Ramos (cell line): ENCODE measurements at regions not wholly inside any gene's neighbourhood (a gene's known extent, or its start where the extent isn't known, plus 50 kb on each side); places are given as distances from the start of the nearest gene placed in this dataset.

Experiments
- in situ Hi-C: fragments of 300-500 bp; cut with MboI; formaldehyde crosslinking; loops from one replicate; pipeline ENCODE4 v1.14.3; 2022; ENCODE audit warnings: low sequenced_read_pairs; ENCODE audit not compliant: unreplicated experiment

GRCh38 chr13:40193286-40194223, 472.9 kb downstream of the FOXO1 start:
- in situ Hi-C loops: no loop called here

DNA sequence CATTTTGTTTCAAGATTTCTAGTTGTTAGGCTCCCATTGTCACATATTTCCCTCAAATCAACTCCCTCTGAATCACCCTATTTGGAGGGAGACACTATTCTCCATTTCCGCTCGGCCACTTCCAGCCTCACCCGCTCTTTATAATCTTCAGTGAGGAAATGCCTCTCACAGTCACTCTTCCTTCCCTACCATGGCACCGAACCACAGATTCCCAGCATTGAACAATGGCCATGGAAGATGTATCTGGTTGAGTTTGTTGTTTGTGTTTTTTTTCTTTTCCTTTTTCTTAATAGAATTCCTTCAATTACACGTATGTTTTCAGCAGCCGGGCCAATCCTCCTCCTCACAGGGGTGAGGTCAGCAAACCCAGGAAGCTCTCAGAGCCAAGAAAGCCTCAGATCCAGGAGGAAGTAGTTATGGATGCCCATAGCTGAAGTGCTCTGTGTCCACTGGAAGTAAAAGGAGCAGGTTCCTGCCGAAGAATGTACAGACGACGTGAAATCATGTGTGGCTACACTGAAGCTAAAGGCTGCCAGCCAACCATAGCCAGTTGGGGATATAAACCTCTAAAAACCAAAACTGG, 472.1 kb downstream of the FOXO1 start:
- in situ Hi-C loops: no loop called here

- in situ Hi-C loops: no loop called here
Measured at GRCh38 chr13:40197049-40197448, 469.4 kb downstream of the FOXO1 start.

DNA sequence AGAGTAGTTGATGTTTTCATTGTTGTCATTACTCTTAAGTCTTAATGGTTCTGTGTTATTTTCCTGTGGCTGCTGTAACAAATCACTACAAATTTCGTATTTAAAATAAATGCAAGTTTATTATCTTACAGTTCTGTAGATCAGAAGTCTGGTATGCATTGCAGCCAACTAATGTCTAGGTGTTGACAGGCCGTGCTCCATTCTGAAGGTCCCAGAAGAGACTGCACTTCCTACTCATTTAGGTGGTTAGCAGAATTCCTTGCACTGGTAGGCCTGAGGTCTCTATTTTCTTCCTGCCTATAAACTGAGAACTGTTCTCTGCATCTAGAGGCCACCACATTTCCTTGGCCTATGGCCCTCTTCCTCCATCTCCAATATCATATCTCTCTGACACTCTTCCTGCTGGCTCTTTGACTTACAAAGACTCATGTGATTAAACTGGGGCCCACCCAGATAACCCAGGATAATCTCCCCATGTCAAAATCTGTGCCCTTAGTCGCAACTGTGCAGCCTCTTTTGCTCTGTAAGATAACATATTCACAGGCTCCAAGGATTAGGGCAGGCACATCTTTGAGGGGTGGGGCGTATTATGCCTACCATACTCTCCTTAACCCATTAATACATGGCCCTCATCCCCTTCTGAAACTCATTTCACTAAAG, 468.4 kb downstream of the FOXO1 start:
- in situ Hi-C loops: no loop called here

GRCh38 chr13:40200273-40200978, 466.0 kb downstream of the FOXO1 start:
- in situ Hi-C loops: no loop called here

DNA sequence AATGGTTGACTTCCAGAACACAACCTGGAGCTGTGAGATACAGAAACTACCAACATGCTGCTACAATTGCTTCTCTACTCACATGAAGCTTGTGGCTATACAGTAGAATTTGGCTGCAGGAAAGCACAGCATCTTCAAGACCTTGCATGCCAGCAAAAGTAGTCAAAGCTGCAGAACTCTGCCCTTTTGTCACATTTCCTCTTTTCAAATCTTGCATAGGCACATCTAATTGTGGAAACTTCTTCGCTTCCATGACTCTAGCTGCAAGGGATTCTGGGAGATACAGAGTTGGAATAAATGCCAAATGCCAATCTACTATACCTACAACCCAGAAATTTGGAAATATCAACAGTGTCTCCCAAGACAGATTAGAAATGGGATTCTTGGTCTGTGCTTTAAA, 462.2 kb downstream of the FOXO1 start:
- in situ Hi-C loops: no loop called here

GRCh38 chr13:40205771-40206240, 460.6 kb downstream of the FOXO1 start:
- in situ Hi-C loops: no loop called here

DNA sequence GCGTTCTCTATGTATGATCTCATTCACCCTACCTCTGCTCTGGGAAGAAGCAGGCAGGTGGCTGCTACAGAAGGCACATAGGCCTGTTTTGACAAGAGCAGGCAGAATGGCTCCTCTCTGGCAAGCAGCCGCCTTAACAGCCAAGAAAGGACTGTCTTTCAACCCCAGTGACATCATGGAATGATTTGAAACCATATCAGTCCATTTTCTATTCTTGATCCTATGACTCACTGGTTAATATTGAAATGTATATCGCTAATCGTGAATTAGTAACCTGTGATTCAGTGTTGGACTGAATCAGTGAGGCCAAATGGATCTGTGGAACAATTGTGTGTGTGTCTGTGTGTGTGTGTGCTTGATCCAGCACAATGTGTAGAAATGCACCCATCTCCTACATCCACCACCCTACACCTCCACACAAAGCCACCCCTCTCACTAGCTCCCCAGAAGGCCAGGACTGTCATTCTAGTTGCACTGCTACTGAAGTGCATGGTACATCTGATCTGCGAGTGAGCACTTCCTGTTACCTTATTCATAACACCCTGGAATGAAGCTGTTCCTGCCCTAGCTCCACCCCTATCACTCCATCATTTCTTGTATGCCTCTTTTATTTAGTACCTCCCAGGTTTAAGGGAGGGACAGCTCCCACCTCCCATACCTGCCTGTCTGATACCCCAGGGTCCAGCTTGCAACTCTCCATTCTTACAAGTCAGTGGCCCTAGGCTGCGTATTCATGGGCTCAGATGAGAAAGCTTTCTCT, 460.0 kb downstream of the FOXO1 start:
- in situ Hi-C loops: no loop called here

DNA sequence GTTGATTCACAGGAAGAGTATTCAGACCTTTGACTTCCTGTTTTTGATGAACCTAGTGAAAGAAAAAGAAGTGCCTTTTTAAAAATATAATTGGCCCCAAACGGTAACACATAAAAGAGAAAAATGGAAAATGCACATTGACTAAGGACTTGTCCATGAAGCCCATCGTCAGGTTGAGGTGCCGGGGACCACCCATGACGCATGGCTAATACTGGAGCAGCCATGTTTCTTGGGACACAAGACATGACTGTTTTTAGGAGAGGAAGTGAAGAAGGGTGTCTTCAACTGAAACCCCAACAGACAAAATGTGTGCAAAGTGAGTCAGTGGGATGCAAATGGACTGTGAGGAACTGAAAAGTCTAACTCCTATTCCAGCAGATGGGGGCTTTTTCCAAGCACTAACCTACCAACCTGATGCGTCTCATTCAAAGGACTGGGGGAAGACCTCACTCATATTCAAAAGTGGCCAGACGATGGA, 459.4 kb downstream of the FOXO1 start:
- in situ Hi-C loops: no loop called here

DNA sequence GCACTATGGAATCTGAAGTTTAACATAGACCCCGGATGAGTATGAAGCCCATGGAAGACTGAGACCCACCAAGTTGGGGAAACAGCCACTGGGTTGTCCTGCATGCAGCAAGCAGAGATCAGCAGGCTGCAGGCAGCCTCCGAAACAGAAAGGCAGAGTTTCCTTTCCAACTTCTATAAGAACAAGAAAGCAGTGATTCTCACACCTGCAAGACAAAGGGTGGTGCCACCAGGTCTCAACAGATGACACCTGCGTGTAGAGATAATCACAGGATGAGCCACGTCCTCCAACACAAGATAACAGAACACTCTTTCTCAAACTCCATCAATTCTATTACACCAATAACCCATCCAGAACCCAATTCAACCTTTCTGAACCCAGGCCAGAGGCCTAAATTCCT, 457.9 kb downstream of the FOXO1 start:
- in situ Hi-C loops: no loop called here

DNA sequence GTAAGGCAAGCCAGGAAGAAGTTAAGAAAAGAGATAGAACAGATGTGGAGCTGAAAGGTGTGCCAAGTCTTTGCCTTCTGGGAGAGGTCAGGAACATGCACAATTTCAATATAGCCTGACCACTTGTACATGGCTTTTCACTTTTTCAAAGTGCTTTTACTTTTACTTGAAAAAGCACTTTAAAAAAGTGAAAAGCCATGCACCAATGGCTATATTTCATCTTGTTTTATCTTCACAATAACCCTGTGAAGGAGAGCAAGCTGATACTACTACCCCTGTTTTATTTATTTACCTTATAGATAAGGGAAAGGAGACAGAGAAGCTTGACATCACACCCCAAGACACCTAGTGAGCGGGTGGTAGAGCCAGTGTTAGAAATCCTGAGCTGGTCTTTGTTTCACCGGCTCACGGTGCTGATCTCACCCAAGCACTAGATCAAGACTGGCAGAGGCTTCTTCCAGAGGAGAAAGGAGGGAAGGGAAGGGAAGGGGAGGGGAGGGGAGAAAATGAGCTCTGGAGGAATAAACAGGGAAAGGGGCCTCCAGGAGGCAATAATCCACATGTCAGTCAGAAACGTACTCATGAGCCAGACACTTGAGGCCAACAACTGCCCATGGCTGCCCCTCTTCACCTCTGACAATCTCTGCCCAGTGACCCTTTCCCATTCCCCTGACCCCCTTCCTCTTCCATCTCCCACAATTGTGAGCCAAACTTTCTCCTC, 455.4 kb downstream of the FOXO1 start:
- in situ Hi-C loops: no loop called here

- in situ Hi-C loops: no loop called here
Measured at GRCh38 chr13:40211586-40211968, 454.9 kb downstream of the FOXO1 start.

DNA sequence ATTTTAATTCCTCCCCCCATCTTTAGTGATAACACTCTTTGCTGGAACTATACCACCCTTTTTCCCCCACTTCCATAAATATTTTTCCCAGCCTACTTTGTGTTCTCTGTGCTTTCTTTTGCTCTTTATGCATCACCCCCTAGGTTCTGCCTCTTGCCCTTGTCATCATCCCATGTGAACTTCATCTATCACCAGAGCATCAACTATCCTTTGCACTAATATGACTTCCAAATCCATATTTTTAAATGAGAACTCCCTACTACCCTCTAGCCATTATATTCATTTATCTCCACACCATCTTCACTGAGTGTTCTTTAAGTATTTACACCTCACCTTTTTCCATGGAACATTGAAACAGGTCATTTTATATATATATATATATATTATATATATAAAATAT, 452.7 kb downstream of the FOXO1 start:
- in situ Hi-C loops: no loop called here

DNA sequence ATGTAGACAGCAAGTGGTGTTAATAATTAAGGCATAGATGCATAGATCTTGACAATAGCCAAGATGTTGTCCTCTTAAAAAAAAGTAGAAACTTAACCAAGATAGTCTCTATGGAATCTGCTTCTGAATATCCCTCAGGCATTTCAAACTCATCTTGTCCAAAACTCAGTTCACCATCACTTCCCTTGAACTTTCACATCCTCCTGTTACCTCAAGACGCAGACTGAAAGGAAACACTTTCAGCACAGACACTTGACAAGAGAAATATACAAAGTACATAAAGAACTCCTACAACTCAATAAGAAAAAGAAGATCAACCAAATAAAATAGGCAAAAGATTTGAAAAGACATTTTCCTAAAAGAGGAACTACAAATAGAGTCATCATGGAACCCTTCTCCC, 451.1 kb downstream of the FOXO1 start:
- in situ Hi-C loops: no loop called here

- in situ Hi-C loops: no loop called here
Measured at GRCh38 chr13:40215747-40216146, 450.7 kb downstream of the FOXO1 start.

- in situ Hi-C loops: no loop called here
Measured at GRCh38 chr13:40217675-40218074, 448.8 kb downstream of the FOXO1 start.

DNA sequence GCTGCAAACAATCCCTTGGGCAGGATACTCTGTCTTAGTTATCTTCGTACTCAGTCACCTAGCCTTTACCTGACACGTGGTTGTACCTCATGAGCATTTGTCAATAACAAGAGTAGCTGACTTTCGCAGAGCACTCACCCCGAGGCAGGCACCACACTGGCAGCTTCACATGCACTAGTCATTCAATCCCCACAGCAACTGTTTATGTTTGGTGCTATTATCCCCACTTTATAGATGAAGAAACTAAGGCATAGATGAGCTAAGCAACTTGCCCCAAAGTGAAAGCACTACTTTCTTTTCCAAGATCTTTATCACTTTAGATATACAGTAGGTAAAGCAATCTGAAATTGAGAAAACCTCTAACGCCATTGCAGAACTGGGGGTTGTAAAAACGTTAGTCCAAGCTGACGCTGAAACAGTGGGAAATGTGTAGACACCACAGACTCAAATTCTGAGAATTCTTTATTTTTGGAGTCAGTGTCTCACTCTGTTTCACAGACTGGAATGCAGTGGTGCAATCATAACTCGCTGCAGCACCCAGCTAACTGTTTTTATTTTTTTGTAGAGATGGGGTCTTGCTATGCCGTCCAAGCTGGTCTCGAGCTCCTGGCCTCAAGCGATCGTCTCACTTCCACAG, 446.0 kb downstream of the FOXO1 start:
- in situ Hi-C loops: no loop called here

- in situ Hi-C loops: no loop called here
Measured at GRCh38 chr13:40221131-40221459, 445.3 kb downstream of the FOXO1 start.
